GM13976 (cell line): ENCODE measurements at regions not wholly inside any gene's neighbourhood (a gene's known extent, or its start where the extent isn't known, plus 50 kb on each side); places are given as distances from the start of the nearest gene placed in this dataset.

Experiments
- DNase-seq: peaks from one replicate; pipeline ENCODE4 v3.0.0; 2012; ENCODE audit warnings: low spot score
- CTCF ChIP-seq: IDR thresholded peaks from 2 replicates; pipeline ENCODE4 v1.5.1; 2012; ENCODE audit warnings: borderline replicate concordance, mild to moderate bottlenecking; ENCODE audit not compliant: insufficient read depth; ENCODE audit errors: extremely low read depth, missing control alignments, control extremely low read depth
- in situ Hi-C: fragments of 300-500 bp; cut with MboI; formaldehyde crosslinking; loops from one replicate; pipeline ENCODE4 v1.12.0; 2022; ENCODE audit warnings: low sequenced_read_pairs, mixed read lengths, inconsistent platforms; ENCODE audit not compliant: unreplicated experiment

- DNase-seq = no peak
- in situ Hi-C loops = no loop called here
- TF ChIP-seq CTCF = no peak
Measured at GRCh38 chr16:64498363-64498762, 623.5 kb downstream of the CDH11 start.

GRCh38 chr16:64493709-64494108, 628.2 kb downstream of the CDH11 start:
- in situ Hi-C loops = no loop called here
- TF ChIP-seq CTCF = no peak

GRCh38 chr16:64489449-64489848, 632.4 kb downstream of the CDH11 start:
- TF ChIP-seq CTCF = no peak
- in situ Hi-C loops = no loop called here
- DNase-seq = no peak

More at GRCh38 chr16:64493709-64494108, 628.2 kb downstream of the CDH11 start:
- no peak for DNase-seq

GRCh38 chr16:64486561-64486960, 635.3 kb downstream of the CDH11 start:
- in situ Hi-C loops = no loop called here
- no peak for TF ChIP-seq CTCF

GRCh38 chr16:64481497-64481896, 640.4 kb downstream of the CDH11 start:
- no peak for TF ChIP-seq CTCF
- no peak for DNase-seq
- in situ Hi-C loops = no loop called here

More at GRCh38 chr16:64486561-64486960, 635.3 kb downstream of the CDH11 start:
- DNase-seq = no peak

GRCh38 chr16:64478252-64478906, 643.5 kb downstream of the CDH11 start:
- no peak for DNase-seq
- in situ Hi-C loops = no loop called here

More at GRCh38 chr16:64478252-64478906, 643.5 kb downstream of the CDH11 start:
- TF ChIP-seq CTCF = no peak
